ENCODE measurements at regions not wholly inside any gene's neighbourhood (a gene's known extent, or its start where the extent isn't known, plus 50 kb on each side); places are given as distances from the start of the nearest gene placed in this dataset.

DNA sequence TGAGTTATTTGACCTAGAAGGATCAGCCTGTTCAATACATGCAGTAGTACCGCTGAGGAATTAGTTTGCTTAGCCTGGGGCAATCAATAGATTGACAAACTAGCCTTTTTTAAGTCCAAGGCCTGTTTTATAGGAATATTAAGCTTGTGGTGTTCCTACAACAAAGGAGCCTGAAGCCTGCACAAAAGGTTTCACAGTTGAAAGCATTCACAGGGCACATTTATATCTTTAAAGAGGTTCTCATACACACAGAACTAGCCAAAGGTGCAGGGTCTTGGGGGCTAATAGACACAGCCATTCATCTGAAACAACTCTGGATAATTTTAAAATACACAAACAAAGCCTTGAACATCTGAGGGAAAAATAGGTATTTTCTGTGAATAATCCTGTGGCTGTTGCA is 160.3 kb downstream of the RPS29 start:
- TF ChIP-seq, protein P1, sequence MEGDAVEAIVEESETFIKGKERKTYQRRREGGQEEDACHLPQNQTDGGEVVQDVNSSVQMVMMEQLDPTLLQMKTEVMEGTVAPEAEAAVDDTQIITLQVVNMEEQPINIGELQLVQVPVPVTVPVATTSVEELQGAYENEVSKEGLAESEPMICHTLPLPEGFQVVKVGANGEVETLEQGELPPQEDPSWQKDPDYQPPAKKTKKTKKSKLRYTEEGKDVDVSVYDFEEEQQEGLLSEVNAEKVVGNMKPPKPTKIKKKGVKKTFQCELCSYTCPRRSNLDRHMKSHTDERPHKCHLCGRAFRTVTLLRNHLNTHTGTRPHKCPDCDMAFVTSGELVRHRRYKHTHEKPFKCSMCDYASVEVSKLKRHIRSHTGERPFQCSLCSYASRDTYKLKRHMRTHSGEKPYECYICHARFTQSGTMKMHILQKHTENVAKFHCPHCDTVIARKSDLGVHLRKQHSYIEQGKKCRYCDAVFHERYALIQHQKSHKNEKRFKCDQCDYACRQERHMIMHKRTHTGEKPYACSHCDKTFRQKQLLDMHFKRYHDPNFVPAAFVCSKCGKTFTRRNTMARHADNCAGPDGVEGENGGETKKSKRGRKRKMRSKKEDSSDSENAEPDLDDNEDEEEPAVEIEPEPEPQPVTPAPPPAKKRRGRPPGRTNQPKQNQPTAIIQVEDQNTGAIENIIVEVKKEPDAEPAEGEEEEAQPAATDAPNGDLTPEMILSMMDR (IDR thresholded peaks at IDR 0.05; ENCODE audit: borderline replicate concordance, insufficient read depth, low read depth, low read length) = no peak
- no peak overlapping the region for H3K4me3 ChIP-seq (ENCODE audit: low read depth, low read length)

DNA sequence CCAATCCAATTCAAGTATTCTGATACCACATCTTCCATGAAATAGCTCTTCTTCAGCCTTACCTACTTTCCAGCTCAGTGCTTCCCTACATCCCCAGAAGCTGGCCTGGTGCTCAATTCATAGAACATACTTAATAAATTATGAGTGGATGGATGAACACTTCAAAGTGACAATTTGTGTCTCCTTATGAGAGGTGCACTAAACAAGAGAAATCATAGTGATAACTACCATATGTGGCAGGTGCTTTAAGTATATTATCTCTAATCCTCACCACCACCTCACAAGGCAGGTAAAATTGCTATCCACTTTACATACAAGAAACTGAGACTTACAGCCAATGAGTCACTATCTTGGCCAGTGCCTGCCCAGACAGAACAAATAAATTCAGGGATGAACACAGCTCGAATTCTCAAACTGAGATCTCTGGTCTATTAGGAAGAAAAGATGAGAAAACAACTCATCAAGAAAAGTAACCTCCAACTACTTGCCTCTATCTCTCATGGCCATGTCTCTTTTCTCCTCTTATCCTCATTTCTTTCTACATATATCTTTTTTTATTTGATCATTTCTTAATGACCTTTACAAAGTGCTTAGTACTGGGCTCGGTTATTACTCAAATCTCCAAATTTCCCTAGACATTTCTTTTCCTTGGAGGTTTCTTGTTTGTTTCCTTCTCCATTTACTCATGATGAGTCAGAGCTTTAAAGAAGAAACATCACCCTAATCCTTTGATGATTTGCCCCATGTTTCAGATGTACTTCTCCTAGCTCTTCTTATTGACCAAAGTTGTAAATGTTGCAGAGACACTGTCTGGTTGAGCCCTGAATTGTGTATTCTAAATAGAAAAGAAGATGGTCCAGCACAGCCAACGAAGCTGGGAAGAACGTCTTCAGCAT is 161.5 kb downstream of the RPS29 start:
- TF ChIP-seq, protein P1 (IDR thresholded peaks at IDR 0.05; ENCODE audit: borderline replicate concordance, insufficient read depth, low read depth, low read length) = no peak
- no peak overlapping the region for H3K4me3 ChIP-seq (ENCODE audit: low read depth, low read length)

DNA sequence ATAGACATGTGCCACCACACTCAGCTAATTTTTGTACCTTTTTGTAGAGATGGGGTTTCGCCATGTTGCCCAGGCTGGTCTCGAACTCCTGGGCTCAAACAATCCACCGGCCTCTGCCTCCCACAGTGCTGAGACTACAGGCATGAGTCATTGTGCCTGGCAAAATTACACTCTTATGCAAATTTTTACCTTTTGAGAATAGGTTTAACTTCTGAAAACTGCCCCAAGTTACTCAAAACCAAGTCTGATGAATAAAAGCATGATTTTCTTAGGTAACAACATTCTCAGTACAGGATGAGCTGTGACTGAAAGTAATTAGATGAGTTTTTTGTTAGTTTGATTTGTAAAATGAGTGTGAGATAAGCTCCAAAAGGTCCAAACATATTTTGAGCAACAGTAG is 166.0 kb downstream of the RPS29 start:
- TF ChIP-seq, protein P1 (IDR thresholded peaks at IDR 0.05; ENCODE audit: borderline replicate concordance, insufficient read depth, low read depth, low read length) = no peak
- no peak overlapping the region for H3K4me3 ChIP-seq (ENCODE audit: low read depth, low read length)

DNA sequence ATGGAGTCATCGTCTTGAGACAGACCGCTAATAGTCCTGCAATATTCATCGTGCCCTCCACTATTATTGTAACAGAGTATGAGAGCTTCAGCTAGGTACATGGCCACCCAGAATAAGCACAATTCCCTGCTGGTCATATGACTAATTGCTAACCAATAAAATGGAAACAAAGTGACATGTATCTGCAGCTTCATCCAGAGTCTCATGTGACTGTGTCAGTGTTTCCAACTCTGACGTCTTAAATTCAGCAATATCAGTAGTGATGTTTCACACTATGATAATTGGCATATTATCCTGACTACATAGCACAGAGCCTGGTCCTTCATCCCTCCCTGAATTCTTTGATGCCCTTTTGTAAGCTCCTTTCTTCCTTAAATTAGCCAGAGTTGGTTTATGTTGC is 167.4 kb downstream of the RPS29 start:
- TF ChIP-seq, protein P1 (IDR thresholded peaks at IDR 0.05; ENCODE audit: borderline replicate concordance, insufficient read depth, low read depth, low read length) = no peak
- H3K4me3 ChIP-seq (ENCODE audit: low read depth, low read length) = no peak overlapping the region

- no peak overlapping the region for H3K4me3 ChIP-seq (ENCODE audit: low read depth, low read length)
- TF ChIP-seq, protein P1 (IDR thresholded peaks at IDR 0.05; ENCODE audit: borderline replicate concordance, insufficient read depth, low read depth, low read length) = no peak
Measured at GRCh38 chr14:49417790-49418189, 168.4 kb downstream of the RPS29 start.

GRCh38 chr14:49408187-49408933 is 177.8 kb downstream of the RPS29 start:
- TF ChIP-seq, protein P1 (IDR thresholded peaks at IDR 0.05; ENCODE audit: borderline replicate concordance, insufficient read depth, low read depth, low read length) = no peak
- H3K4me3 ChIP-seq (ENCODE audit: low read depth, low read length) = no peak overlapping the region
